OCI-LY7 (cell line): ENCODE measurements at regions not wholly inside any gene's neighbourhood (a gene's known extent, or its start where the extent isn't known, plus 50 kb on each side); places are given as distances from the start of the nearest gene placed in this dataset.

Experiments used
- CTCF ChIP-seq: fragments of 200-600 bp; sonication (generic); conservative IDR thresholded peaks from 2 replicates; pipeline ENCODE4 v1.5.1; 2014; ENCODE audit warnings: mild to moderate bottlenecking, antibody characterized with exemption, low read length, moderate library complexity, mixed read lengths
- EZH2phosphoT487 ChIP-seq: fragments of 200-600 bp; sonication (generic); IDR thresholded peaks from 2 replicates; pipeline ENCODE4 v1.6.1; 2018; ENCODE audit warnings: low read depth, borderline replicate concordance, mild to moderate bottlenecking, mixed run types, antibody characterized with exemption, low read length, moderate library complexity, mixed read lengths

GRCh38 chr13:47080621-47081020, 183.8 kb upstream of the HTR2A start:
- TF ChIP-seq EZH2phosphoT487 (no peak), CTCF (no peak)
